Hepatocyte (in vitro differentiated cells): ENCODE measurements at regions not wholly inside any gene's neighbourhood (a gene's known extent, or its start where the extent isn't known, plus 50 kb on each side); places are given as distances from the start of the nearest gene placed in this dataset.
"Not testable (repeated sequence)": the region's sequence is repeated elsewhere in the genome, so short reads cannot be mapped to it uniquely, and the experiment has no call there.

Experiments
- DNase-seq: peaks from one replicate; pipeline ENCODE4 v3.0.0-alpha.2; 2016; ENCODE audit warnings: low spot score
- H2AFZ ChIP-seq: fragments of 200-600 bp; sonication (generic); 2 replicates; pipeline ENCODE4 v1.6.0; 2016; ENCODE audit warnings: antibody characterized with exemption, mild to moderate bottlenecking
- H3K27ac ChIP-seq: fragments of 200-600 bp; sonication (generic); 2 replicates; pipeline ENCODE4 v1.5.1; 2016; ENCODE audit warnings: mild to moderate bottlenecking
- H3K27me3 ChIP-seq: fragments of 200-600 bp; sonication (generic); 2 replicates; pipeline ENCODE4 v1.6.1; 2016
- H3K36me3 ChIP-seq: fragments of 200-600 bp; sonication (generic); replicated peaks from 2 replicates; pipeline ENCODE4 v1.5.1; 2016; ENCODE audit warnings: low read depth; ENCODE audit not compliant: insufficient read depth
- H3K4me1 ChIP-seq: fragments of 200-600 bp; sonication (generic); 2 replicates; pipeline ENCODE4 v1.5.1; 2016; ENCODE audit warnings: mild to moderate bottlenecking, moderate library complexity; ENCODE audit not compliant: insufficient read depth
- H3K4me2 ChIP-seq: fragments of 200-600 bp; sonication (generic); 2 replicates; pipeline ENCODE4 v1.6.0; 2016
- H3K4me3 ChIP-seq: fragments of 200-600 bp; sonication (generic); 2 replicates; pipeline ENCODE4 v1.5.1; 2016; ENCODE audit warnings: mild to moderate bottlenecking
- H3K79me2 ChIP-seq: fragments of 200-600 bp; sonication (generic); 2 replicates; pipeline ENCODE4 v1.6.0; 2017; ENCODE audit warnings: mild to moderate bottlenecking
- H3K9me2 ChIP-seq: fragments of 200-600 bp; sonication (generic); replicated peaks from 2 replicates; pipeline ENCODE4 v1.6.0; 2017; ENCODE audit warnings: mild to moderate bottlenecking; ENCODE audit not compliant: insufficient read depth
- H3K9me3 ChIP-seq: fragments of 200-600 bp; sonication (generic); 2 replicates; pipeline ENCODE4 v1.5.1; 2016; ENCODE audit warnings: low read depth, mild to moderate bottlenecking
- H4K20me1 ChIP-seq: fragments of 200-600 bp; sonication (generic); 2 replicates; pipeline ENCODE4 v1.6.0; 2016; ENCODE audit warnings: mild to moderate bottlenecking; ENCODE audit not compliant: insufficient read depth, poor library complexity, severe bottlenecking
- EZH2 ChIP-seq: fragments of 200-600 bp; sonication (generic); IDR thresholded peaks from 2 replicates; pipeline ENCODE4 v1.6.1; 2016; ENCODE audit warnings: antibody characterized with exemption, mild to moderate bottlenecking, borderline replicate concordance
- EZH2phosphoT487 ChIP-seq: fragments of 200-600 bp; sonication (generic); IDR thresholded peaks from one replicate; pipeline ENCODE4 v1.6.1; 2018; ENCODE audit warnings: antibody characterized with exemption, mild to moderate bottlenecking, low read depth, moderate library complexity; ENCODE audit not compliant: unreplicated experiment, severe bottlenecking
- whole genome bisulfite sequencing: methylation state at CpG from one replicate; pipeline ENCODE4 v1.1.6; 2016; ENCODE audit warnings: low lambda C conversion rate; ENCODE audit errors: missing lambda C conversion rate; 5-methylcytosine and 5-hydroxymethylcytosine counted together
- TF ChIP-seq, protein P1 (sequence below): fragments of 200-600 bp; sonication (generic); IDR thresholded peaks from 2 replicates; pipeline ENCODE4 v1.5.1; 2016; ENCODE audit warnings: antibody characterized with exemption, mild to moderate bottlenecking; ENCODE audit not compliant: poor library complexity

DNA sequence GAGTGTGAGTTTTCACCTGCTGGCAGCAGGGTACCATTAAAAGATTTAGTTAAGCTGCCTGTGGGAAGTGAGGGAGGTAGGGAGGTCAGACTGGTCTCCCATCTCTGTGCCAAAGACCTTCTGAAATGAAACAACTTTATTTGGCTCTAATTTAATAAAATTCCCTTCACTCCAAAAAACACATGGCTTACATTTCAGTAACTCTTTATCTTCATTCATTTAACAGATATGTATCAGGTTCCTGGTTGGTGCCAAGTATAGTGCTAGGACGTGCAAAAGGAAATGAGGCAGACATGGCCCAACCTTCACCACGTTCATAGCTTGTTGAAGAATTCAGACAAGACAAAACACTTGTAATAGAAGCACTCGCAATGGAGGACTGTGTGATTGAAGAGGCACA, 282.3 kb downstream of the SEC16B start:
- Histone ChIP-seq H3K27ac (no peak overlapping the region), H3K79me2 (no peaks in the 10 kb centered on the region), H3K9me2 (no peaks in the 10 kb centered on the region), H3K36me3 (no peaks in the 10 kb centered on the region), H3K4me1 (no peaks in the 10 kb centered on the region), H4K20me1 (no peaks in the 10 kb centered on the region), H3K4me3 (no peak overlapping the region), H3K4me2 (no peak overlapping the region), H2AFZ (no peak overlapping the region), H3K27me3 (no peaks in the 10 kb centered on the region), H3K9me3 (no peaks in the 10 kb centered on the region)
- 71% methylated on average over 3 of the region's 3 CpGs for WGBS
- DNase-seq: no peak
- TF ChIP-seq EZH2 (no peak), EZH2phosphoT487 (no peak)
- TF ChIP-seq, protein P1, sequence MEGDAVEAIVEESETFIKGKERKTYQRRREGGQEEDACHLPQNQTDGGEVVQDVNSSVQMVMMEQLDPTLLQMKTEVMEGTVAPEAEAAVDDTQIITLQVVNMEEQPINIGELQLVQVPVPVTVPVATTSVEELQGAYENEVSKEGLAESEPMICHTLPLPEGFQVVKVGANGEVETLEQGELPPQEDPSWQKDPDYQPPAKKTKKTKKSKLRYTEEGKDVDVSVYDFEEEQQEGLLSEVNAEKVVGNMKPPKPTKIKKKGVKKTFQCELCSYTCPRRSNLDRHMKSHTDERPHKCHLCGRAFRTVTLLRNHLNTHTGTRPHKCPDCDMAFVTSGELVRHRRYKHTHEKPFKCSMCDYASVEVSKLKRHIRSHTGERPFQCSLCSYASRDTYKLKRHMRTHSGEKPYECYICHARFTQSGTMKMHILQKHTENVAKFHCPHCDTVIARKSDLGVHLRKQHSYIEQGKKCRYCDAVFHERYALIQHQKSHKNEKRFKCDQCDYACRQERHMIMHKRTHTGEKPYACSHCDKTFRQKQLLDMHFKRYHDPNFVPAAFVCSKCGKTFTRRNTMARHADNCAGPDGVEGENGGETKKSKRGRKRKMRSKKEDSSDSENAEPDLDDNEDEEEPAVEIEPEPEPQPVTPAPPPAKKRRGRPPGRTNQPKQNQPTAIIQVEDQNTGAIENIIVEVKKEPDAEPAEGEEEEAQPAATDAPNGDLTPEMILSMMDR: no peak

DNA sequence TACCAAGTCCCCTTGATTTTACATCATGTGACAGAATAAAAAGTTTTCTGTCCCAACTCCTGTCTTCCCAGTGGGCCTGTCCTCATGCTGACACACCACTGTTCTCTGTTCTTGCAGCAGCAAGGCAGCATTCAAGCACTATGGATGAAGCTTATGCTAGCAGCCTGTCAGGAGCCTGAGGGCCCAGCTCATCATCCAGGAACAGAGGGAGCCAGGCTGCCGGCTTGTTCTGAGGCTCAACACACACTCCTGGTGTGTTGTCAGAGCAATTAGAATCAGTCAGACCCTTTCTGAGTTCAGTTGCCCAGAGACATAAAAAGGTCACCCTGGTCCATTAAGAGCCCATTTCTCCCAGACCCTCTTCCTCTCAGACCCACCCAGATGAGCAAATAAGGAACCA, 282.9 kb downstream of the SEC16B start:
- TF ChIP-seq, protein P1: no peak
- TF ChIP-seq EZH2phosphoT487: no peak
- no peak for TF ChIP-seq EZH2
- H4K20me1 ChIP-seq: no peaks in the 10 kb centered on the region

DNA sequence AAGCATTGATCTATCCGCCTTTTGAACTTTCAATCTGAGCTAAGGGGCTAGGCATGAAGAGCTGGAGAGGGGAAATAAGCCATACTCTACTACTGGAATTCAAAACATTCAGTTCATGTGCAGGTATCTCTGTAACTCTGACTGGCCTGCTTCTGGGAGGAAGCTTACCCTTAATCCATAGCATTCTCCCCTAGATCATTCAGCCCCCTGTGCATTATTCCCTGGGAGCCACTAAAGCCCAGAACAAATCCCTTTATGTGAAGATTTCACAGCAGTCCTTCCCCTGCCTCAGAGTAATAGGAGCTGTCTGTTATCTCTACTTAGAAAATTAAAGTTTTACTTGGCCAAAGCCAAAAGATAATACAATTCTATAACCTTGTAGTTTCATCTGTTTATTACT, 300.7 kb downstream of the SEC16B start:
- Histone ChIP-seq H3K9me3 (no peaks in the 10 kb centered on the region), H3K27ac (no peak overlapping the region), H3K4me3 (no peak overlapping the region), H3K4me2 (no peak overlapping the region), H3K4me1 (no peaks in the 10 kb centered on the region), H3K79me2 (no peaks in the 10 kb centered on the region), H4K20me1 (no peaks in the 10 kb centered on the region), H3K27me3 (no peaks in the 10 kb centered on the region), H3K36me3 (no peaks in the 10 kb centered on the region), H2AFZ (no peak overlapping the region), H3K9me2 (no peaks in the 10 kb centered on the region)
- WGBS: 56% methylated on average over 1 of the region's 1 CpG
- DNase-seq: no peak
- TF ChIP-seq EZH2 (no peak), EZH2phosphoT487 (no peak)
- TF ChIP-seq, protein P1: no peak

More for the DNA sequence above, 282.9 kb downstream of the SEC16B start:
- WGBS: 13% methylated on average over 1 of the region's 1 CpG
- Histone ChIP-seq H3K4me3 (no peak overlapping the region), H3K27ac (no peak overlapping the region), H3K4me2 (no peak overlapping the region), H2AFZ (no peak overlapping the region), H3K36me3 (no peaks in the 10 kb centered on the region), H3K79me2 (no peaks in the 10 kb centered on the region), H3K27me3 (no peaks in the 10 kb centered on the region), H3K4me1 (no peaks in the 10 kb centered on the region), H3K9me2 (no peaks in the 10 kb centered on the region), H3K9me3 (no peaks in the 10 kb centered on the region)
- DNase-seq: no peak

DNA sequence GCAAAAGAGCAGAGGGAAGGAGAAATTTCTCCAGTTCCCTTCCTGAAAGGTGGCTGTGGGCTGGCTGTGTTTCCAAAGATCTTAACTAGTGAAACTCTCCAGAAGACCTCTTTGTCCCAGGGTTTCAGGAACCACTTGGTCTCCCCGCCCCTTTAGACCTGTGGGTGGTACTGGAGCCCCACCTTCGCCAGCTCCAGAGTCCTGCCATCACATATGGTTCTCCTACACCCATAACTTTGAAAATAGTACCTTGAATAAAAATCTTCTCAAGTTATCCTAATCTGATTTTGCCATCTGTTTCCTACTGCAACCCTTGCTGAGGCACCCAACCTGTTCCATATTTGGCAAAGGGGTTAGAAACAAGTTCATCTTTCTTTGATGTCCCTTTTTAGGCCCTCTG, 303.9 kb downstream of the SEC16B start:
- DNase-seq: no peak
- Histone ChIP-seq H2AFZ (no peak overlapping the region), H3K4me3 (no peak overlapping the region), H3K9me2 (no peaks in the 10 kb centered on the region), H3K4me1 (no peaks in the 10 kb centered on the region), H3K4me2 (no peak overlapping the region), H3K27ac (no peak overlapping the region), H3K27me3 (no peaks in the 10 kb centered on the region), H3K9me3 (no peaks in the 10 kb centered on the region), H3K79me2 (no peaks in the 10 kb centered on the region), H4K20me1 (no peaks in the 10 kb centered on the region), H3K36me3 (no peaks in the 10 kb centered on the region)
- WGBS: 86% methylated on average over 2 of the region's 2 CpGs
- TF ChIP-seq, protein P1: no peak
- no peak for TF ChIP-seq EZH2phosphoT487
- TF ChIP-seq EZH2: no peak

DNA sequence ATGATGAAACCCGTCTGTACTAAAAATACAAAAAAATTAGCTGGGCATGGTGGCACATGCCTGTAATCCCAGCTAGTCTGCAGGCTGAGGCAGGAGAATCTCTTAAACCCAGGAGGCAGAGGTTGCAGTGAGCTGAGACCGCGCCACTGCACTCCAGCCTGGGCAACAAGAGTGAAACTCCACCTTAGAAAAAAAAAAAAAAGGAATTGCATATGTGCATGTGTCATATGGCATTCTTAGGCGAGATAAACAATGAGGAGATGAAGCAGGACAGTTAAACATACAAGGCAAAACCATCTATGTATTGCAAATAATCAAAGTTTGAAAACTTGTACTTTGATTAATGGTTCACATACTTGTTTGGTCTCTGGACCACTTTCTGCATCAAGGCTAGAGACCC, 305.1 kb downstream of the SEC16B start:
- H4K20me1 ChIP-seq, H3K27ac ChIP-seq, H3K4me3 ChIP-seq, H3K9me2 ChIP-seq, H3K4me1 ChIP-seq, H3K27me3 ChIP-seq, H3K79me2 ChIP-seq, H2AFZ ChIP-seq, H3K9me3 ChIP-seq, H3K4me2 ChIP-seq, H3K36me3 ChIP-seq, DNase-seq: not testable (repeated sequence)
- WGBS: 89% methylated on average over 4 of the region's 4 CpGs
